HG03354 (cell line): ENCODE measurements at regions not wholly inside any gene's neighbourhood (a gene's known extent, or its start where the extent isn't known, plus 50 kb on each side); places are given as distances from the start of the nearest gene placed in this dataset.
"Not testable (repeated sequence)": the region's sequence is repeated elsewhere in the genome, so short reads cannot be mapped to it uniquely, and the experiment has no call there.

Experiments used
- ATAC-seq: cut with Tn5 transposase; IDR thresholded peaks from one replicate; pipeline ENCODE4 v1.9.1; 2021; ENCODE audit warnings: mild to moderate bottlenecking; ENCODE audit not compliant: unreplicated experiment, poor library complexity, severe bottlenecking

DNA sequence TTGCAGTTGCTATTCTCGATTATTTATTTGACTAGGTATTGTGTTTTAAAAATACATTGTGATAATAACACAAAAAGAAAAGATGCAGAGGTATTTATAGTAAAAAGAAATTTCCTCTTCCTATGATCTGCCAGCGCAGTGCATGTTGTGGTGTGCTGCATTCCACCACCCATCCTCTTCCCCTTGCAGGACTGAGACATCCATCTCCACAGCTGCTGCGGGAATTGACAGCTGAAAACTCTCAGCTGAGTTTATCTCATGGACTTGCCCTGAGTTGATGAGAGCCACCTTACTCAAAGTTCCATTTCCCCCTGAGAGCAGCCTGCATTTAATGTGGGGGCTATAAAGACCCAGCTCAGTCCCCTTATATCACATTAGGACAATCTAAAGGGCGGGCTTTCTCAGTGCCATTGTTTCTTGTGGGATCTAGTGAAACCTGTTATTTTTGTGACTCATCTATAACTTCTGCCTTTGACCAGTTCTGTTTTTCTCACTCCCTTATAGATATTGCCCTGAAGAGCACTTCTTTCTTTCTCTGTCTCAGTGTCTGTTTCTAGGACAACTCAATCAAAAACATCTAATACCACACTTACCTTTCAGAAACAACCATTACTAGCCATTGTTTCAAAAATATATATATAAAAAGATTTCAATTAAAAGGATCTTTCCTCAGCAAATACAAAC is 698.5 kb downstream of the NR4A2 start:
- no peak for ATAC-seq

DNA sequence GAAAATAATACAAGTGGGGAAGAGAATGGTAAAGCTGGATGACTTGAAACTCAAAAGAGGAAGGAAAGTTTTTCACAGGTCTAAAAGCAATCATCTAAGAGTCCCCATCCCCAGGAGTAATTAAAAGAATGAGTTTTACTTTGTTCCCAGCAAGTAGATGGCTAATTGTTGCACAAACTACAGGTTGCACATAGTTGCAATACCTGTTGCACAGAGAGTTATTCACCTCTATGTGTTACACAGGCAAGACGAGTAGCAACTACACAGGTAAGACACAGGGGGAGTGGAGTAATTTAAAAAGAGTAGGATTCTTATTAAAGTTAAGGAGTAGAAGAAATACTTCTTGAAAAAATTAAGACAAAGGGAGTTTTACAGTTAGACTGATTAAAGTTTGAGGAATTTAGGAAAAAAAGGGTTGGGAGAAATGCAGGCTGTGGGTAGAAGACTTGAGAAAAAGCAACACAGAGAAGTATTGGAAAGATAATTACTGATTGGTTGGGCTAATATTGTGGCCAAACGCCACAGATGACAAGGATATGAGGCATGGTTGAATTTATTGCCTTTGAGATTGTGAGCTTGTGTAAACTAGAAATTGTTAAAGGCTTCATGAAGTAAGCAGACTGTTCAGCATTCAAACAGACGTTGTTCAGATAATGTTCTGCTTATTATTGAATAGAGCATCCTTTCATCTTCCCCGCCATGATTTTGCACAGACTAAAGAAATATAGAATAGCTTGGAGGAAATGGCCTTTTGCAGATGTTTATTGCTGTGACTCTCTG is 699.3 kb downstream of the NR4A2 start:
- no peak for ATAC-seq

DNA sequence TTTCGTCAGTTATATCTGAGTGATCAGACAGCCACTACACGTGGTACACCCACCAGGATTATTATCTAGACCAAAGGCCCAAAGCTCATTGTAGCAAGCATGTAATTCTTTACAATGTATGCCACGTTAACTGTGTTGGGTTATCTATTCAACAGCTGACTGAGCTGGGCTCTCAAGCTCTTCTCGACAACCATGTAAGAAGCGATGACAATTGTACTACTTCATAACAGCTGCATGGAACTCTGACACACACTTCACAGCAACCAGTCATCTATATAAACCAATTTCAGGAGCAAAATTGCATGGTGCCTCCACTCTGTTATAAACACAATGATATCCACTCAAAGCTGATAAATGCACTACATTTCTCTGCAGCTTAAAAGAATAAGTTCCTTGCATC is 701.8 kb downstream of the NR4A2 start:
- no peak for ATAC-seq

DNA sequence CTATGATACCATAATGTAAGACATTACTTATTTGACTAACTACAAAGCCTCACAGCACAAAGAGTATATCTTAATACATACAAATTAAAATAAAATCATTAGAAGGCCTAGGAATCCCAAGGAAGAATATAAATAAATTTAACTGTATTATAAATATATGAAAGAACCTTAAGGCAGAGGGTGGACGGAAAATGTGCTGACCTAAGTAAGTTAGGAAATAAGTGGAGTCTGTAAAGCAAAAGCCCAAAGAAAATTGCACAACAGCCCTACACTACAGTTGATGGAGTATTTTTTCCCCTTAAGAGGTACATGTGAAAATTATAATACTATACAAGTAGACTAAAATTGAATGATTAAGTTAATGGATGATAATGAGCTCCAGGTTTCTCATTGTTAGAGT is 710.1 kb downstream of the NR4A2 start:
- ATAC-seq, result no peak

DNA sequence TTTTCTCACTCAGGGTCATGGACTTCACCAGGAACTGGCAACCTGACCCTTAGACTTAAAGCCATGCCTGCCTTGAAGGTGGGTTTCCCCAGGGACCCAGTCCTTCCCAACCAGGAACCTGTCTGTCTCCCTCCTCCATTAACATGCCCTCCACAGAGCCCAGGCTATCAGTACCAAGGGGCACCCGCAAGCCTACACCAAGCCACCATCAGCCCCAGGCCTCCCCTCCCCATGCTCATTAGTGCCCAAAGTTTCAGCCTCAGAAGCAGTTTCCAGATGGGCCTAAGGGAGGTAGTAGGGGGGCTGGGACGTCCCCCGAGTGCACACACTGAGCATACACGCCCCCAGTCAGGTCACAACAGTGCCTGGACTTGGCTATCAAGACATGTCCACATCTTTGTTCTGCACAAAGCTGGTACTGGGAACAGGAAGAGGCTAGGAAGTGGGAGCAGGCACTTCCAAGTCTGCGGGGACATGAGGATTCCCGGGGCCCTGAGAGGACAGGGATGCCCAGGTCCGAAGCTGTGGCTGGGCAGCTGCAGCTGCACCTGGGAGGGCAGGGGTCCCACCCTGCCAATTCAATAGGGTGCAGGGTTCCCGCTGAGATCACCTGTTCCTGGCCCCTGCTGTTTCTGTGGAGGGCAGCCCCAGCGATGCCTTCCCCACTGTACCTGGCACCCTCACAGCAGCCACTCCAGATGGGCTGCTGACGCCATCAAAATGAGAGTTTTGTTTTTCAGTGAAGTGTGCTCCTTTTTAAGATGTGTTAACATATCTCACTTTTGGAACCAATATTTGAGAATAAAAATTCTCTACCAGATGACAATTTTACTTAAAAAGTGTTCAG is 731.4 kb downstream of the NR4A2 start:
- no peak for ATAC-seq

DNA sequence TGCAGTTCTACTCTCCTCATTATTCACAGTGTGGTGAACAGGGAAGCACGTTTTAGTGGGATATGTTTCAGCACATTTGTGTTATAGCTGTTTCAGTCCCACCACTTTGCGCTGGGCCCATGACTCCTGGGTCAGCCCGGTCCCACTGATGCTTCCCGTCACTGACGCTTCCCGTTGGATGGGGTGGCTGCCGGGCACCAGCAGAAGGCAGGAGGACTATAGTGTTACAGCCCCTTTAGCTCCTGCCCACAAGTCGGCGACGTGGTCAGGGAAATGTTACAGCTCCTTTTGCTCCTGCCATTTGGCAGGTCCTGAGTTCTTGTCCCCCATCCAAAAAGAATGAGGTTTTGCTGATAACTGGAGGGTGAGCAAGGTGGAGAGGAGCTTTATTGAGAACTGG is 732.2 kb downstream of the NR4A2 start:
- no peak for ATAC-seq

DNA sequence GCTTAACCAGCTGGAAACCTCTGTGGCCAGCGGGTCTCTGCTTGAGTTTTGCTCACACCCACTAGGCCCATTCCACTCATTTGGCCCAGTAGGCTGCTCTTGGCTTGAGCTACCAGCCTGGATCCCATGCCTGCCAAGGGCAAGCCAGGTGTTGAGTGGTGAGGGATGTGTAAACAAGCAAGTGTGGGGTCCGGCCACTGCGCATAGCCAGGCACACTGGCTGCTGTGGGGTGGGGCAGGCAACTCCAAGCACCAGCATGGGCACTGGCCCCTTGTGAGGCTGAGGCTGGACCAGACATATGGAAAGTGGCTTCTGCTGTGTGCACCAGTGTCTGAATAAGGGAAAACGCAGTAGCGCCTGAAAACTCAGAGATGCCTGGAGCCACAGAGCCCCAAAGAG is 732.7 kb downstream of the NR4A2 start:
- no peak for ATAC-seq

DNA sequence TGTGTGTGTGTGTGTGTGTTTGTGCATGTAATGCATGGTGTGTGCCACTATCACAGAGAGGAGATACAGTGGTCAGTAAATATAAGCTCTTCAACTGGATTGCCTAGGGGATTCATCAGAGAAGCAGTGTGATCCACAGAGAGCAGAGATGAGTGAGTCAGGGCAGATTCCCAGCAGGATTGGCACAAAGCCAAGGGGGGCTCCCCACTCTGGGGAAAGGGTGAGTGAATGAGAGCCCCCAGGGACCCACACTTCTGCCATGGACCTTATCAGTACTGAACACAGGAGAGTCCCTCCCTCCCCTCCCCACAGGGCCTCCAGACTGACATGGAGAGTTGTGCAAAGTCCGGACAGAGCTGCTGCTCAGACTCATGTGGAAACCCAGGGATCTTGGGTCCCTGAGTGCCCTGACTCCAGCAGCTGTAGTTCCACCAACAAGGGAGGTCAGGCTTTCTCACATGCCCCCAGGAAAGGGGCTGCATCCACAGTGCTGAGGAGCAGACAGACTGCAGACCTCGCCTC is 748.8 kb downstream of the NR4A2 start:
- no peak for ATAC-seq

DNA sequence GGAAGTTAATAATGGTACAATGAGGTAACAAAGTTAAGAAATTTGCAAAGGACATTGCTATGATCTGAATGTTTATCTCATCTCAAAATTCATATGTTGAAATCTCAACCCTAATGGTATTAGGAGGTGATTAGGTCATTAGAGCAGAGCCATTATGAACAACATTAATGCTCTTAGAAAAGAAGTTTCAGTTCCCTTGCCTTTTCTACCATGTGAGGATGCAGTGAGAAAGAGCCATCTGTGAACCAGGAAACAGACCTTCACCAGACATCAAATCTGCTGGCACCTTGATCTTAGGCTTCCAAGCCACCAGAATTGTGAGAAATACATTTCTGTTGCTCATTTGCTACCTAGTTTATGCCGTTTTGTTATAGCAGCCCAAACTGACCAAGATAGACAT is 757.6 kb downstream of the NR4A2 start:
- ATAC-seq, result no peak

DNA sequence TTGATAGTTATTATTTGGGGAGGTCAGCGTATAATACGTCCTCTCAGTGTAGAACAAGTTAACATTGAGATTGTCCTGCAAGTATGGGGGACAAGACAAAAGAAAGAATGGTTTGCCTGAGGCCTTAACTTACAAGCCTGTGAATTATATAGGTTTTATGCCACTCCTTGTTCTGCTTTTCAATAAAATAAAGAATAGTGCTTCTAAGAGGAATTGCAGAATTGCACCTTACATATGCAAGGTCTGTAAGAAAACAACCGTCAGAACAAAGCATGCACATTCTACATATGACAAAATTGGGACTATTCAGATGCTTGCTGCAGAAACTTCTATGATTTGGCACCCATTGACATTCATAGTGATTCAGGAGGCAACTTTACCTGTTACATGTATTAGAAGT is 785.0 kb downstream of the NR4A2 start:
- no peak for ATAC-seq

DNA sequence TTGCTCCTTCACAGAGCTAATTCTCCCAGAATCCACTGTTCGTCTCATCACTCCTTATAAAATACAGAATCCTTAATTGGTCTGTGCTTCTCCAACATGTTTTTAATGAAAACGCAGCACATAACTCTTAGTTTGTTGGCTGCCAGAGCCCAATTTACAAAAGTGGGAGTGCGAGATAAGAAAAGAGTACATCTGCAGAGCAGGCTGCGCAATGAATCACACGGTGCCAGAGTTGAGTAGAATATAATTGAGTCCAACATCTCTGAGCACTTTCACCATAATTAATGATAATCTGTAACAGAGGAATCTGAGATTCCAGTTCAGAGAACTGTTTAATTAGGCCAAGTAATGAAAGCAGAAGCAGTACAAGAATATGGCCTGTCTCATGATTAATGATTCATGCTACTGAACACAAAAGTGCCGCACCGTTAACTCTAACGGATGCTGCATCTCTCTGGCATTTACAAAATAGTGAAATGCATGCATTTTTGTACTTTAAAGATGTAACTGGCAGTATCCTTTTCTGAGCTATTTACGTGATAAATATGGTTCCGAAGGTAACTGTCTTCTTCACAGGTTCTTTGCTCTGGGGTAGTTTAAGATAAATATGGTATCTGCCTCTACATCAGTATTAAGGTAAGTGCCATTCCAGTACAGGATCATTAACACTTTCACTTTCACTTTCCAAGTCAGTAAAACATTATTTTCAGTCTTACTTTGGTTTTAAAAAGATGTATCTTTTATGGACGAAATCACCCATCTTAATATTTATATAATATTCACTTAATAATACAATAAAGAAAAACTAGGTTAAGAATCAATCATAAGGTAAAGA is 785.6 kb downstream of the NR4A2 start:
- no peak for ATAC-seq

DNA sequence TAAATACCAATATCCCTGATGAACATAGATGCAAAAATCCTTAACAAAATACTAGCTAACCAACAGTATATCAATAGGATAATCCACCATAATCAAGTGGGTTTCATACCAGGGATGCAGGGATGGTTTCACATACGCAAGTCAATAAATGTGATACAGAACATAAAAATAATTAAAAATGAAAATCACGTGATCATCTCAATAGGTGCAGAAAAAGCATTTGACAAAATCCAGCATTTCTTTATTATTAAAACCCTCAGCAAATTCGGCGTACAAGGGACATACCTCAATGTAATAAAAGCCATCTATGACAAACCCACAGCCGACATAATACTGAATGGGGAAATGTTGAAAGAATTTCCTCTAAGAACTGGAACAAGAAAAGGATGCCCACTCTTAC is 793.5 kb downstream of the NR4A2 start:
- ATAC-seq, result not testable (repeated sequence)

DNA sequence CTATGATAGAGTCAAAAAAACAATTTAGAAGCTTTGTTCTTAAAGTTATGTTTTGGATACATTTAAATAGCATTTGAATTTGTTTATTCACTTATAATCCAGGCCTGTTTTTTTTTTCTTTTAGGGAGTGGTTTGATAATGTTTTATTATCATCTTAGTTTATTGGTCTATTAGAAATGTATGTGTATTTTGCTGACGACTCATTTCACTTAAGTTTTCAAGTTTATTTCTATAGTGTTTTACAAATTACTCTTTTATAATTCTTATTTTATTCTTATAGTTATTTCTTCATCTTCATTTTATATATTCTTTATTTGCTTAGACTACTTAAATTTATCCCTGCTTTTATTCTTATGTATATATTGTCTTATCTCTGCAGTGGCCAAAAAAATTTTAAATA is 804.5 kb downstream of the NR4A2 start:
- ATAC-seq, result no peak

DNA sequence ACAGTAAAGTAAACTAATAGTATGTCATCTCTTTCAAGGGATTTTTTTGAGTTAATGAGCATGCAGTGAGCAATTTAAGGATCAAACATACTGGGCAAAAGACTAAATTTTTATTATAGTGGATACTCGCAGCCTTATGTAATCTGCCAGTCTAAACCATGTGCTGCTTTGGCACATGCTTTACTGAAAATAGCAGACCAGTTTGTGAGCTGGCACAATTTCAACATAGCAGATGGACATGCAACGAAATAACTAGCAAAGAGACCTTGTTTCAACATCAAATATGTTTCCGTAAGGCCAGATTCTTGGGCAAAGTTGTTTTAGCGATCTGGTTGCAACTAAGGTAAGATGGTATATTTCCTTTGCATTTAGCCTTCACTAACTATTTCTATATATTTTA is 807.3 kb downstream of the NR4A2 start:
- ATAC-seq, result no peak

DNA sequence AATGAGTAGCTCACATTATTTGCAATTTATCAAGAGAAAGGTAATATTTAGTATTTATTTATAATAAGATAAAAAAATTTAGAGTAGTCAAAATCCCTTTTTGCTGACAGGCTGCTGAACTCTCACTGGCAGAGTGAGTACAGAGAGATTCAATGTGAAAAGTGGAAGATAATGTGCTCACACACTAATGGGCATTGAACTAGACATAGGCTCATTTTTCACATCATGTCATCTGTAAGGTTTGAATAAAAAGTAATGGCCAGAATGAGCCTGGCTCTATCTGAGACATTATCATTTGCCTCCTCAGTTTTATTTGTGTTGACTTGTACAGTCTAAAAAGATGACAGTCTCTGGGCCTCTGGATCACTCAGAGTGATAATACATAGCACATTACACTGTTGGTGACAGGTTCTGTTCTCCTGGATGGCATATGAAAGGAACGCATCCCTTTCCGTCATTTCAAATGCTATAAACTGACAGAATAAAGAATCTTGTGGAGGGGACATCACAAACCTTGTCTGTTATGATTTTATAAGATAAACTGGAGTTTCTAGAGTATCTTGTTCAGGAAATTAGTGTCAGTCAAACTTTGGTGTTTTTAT is 812.9 kb downstream of the NR4A2 start:
- no peak for ATAC-seq

DNA sequence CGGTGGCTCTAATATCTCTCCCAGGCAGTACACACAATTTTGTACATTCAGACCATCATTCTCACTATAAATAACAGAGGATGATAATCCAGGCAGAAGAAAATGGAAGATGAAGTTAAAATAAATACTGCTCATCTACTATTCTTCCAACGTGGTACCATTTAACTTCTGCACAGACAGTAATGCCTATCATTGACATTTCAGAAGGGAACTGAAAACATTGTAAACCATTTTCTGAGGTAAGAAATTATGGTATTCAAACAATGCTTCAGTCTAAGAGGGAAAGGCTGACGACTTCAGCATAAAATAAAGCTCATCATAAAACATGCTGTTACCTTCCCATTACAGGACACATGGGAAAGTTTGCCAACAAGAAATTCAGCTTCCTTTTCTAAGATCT is 814.4 kb downstream of the NR4A2 start:
- ATAC-seq, result no peak

DNA sequence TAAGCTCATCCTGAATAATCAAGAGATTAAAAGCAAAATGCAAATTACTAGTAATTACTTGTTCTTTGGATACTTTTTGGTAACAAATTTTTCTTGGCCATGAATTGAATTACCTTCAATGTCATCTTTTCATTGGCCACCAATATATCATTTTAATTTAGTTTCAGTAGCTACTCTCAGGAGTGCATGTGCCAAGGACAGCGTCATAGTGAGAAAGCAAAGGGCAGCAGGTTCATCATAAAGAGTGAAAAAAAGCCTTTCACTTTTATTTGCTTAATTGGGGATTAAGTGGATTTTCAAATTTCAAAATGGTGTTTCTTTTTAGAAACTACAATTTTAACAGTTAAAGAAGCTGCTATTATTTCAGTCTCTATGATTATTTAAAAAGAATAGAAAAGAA is 815.2 kb downstream of the NR4A2 start:
- ATAC-seq, result no peak

DNA sequence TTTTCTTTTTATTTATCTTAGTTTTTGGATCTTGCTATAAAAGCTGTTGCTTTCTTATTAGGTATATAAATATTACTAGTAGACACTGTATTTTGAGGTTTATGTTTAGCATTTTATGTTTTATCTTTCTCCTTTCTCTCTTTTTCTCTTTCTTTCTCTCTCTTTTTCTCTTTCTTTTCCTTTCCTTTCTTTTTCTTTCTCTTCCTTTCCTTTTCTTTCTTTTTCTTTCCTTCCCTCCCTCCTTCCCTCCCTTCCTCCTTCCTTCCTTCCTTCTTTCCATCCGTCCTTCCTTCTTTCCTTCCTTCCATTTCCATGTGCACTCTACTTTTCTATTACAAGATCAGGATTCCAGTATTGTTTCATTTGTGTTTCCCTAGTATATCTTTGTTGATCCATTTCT is 814.8 kb downstream of the KCNJ3 start:
- no peak for ATAC-seq

DNA sequence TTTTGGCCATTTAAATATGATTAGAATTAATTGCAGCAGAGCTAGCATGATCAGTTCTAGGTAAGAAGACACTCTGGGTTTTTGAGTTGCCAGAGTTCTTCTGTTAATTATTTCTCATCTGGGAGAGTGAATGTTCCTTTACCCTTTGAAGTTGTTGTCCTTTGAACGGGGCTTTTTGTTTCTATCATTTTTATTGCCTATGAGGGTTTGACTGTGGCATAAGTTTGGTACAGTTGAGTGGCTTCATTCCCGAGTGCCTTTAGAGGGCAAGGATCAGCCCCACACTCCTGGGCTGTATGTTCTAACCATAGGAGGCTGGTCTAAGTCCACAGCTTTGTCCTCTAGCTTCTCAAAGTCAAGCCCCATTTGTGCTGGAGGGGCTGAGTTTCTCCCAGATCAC is 804.3 kb downstream of the KCNJ3 start:
- no peak for ATAC-seq
